RWPE2 (cell line): ENCODE measurements at regions not wholly inside any gene's neighbourhood (a gene's known extent, or its start where the extent isn't known, plus 50 kb on each side); places are given as distances from the start of the nearest gene placed in this dataset.

ENCODE experiments used
- ATAC-seq: fragments of 200-7000 bp; cut with Tn5 transposase; 3 replicates; pipeline ENCODE4 v1.9.1; 2021; ENCODE audit warnings: low read depth
- DNase-seq: peaks from one replicate; pipeline ENCODE4 v3.0.0-alpha.2; 2020; ENCODE audit warnings: low spot score
- H3K27ac ChIP-seq: fragments of 450-650 bp; 2 replicates; pipeline ENCODE4 v1.5.1; 2017; ENCODE audit warnings: mild to moderate bottlenecking; ENCODE audit not compliant: poor library complexity, severe bottlenecking
- H3K27me3 ChIP-seq: fragments of 250-450 bp; sonication (Bioruptor Pico); 2 replicates; pipeline ENCODE4 v1.5.1; 2021; ENCODE audit warnings: mild to moderate bottlenecking, moderate library complexity; ENCODE audit not compliant: insufficient read depth, poor library complexity, severe bottlenecking
- H3K36me3 ChIP-seq: fragments of 250-450 bp; sonication (Bioruptor Pico); 2 replicates; pipeline ENCODE4 v1.5.1; 2020; ENCODE audit warnings: low read depth, mild to moderate bottlenecking, moderate library complexity
- H3K4me1 ChIP-seq: fragments of 250-450 bp; sonication (Bioruptor Pico); 2 replicates; pipeline ENCODE4 v1.5.1; 2021; ENCODE audit warnings: mild to moderate bottlenecking, moderate library complexity; ENCODE audit not compliant: insufficient read depth, poor library complexity, severe bottlenecking
- H3K4me3 ChIP-seq: fragments of 250-450 bp; sonication (Bioruptor Pico); 2 replicates; pipeline ENCODE4 v1.5.1; 2021; ENCODE audit warnings: mild to moderate bottlenecking, moderate library complexity; ENCODE audit not compliant: severe bottlenecking
- H3K9me3 ChIP-seq: fragments of 250-450 bp; sonication (Bioruptor Pico); 2 replicates; pipeline ENCODE4 v1.5.1; 2021; ENCODE audit warnings: mild to moderate bottlenecking, moderate library complexity; ENCODE audit not compliant: severe bottlenecking
- CTCF ChIP-seq: fragments of 450-650 bp; IDR thresholded peaks from one replicate; pipeline ENCODE4 v1.5.1; 2017; ENCODE audit warnings: mild to moderate bottlenecking, moderate library complexity; ENCODE audit not compliant: poor library complexity, severe bottlenecking

- Histone ChIP-seq H3K9me3 (no peaks in the 10 kb centered on the region), H3K4me1 (no peaks in the 10 kb centered on the region), H3K36me3 (no peaks in the 10 kb centered on the region), H3K4me3 (no peak overlapping the region), H3K27ac (no peak overlapping the region), H3K27me3 (peaks cover 24% of the 10 kb centered on the region)
- TF ChIP-seq CTCF = no peak
- DNase-seq (no peak), ATAC-seq (no peak)
These were observed 258.5 kb upstream of the DDX18 start for GRCh38 chr2:117555965-117556364.

GRCh38 chr2:117557626-117558025, 256.9 kb upstream of the DDX18 start:
- Histone ChIP-seq H3K27ac (no peak overlapping the region), H3K27me3 (peaks cover 24% of the 10 kb centered on the region), H3K36me3 (no peaks in the 10 kb centered on the region), H3K4me1 (no peaks in the 10 kb centered on the region), H3K9me3 (no peaks in the 10 kb centered on the region), H3K4me3 (no peak overlapping the region)
- TF ChIP-seq CTCF = no peak
- DNase-seq (no peak), ATAC-seq (no peak)

- DNase-seq (no peak), ATAC-seq (no peak)
- Histone ChIP-seq H3K36me3 (no peaks in the 10 kb centered on the region), H3K27me3 (peaks cover 9% of the 10 kb centered on the region), H3K27ac (no peak overlapping the region), H3K4me1 (no peaks in the 10 kb centered on the region), H3K4me3 (no peak overlapping the region), H3K9me3 (no peaks in the 10 kb centered on the region)
- no peak for TF ChIP-seq CTCF
These were observed 251.8 kb upstream of the DDX18 start for GRCh38 chr2:117562654-117563053.

- no peak for ATAC-seq
- no peaks in the 10 kb centered on the region for H3K9me3 ChIP-seq
- no peaks in the 10 kb centered on the region for H3K36me3 ChIP-seq
- no peaks in the 10 kb centered on the region for H3K27me3 ChIP-seq
- DNase-seq = no peak
- no peak for TF ChIP-seq CTCF
- H3K27ac ChIP-seq = no peak overlapping the region
- no peak overlapping the region for H3K4me3 ChIP-seq
- H3K4me1 ChIP-seq = no peaks in the 10 kb centered on the region
These were observed 242.7 kb upstream of the DDX18 start for GRCh38 chr2:117571590-117572349.

- Histone ChIP-seq H3K9me3 (no peaks in the 10 kb centered on the region), H3K4me1 (no peaks in the 10 kb centered on the region), H3K27me3 (no peaks in the 10 kb centered on the region), H3K4me3 (no peak overlapping the region), H3K36me3 (no peaks in the 10 kb centered on the region), H3K27ac (no peak overlapping the region)
- no peak for DNase-seq
- no peak for TF ChIP-seq CTCF
- no peak for ATAC-seq
These were observed 227.2 kb upstream of the DDX18 start for GRCh38 chr2:117587310-117587709.
